Osteocyte (in vitro differentiated cells): ENCODE measurements at regions not wholly inside any gene's neighbourhood (a gene's known extent, or its start where the extent isn't known, plus 50 kb on each side); places are given as distances from the start of the nearest gene placed in this dataset.

ENCODE experiments used
- DNase-seq: peaks from one replicate; pipeline ENCODE4 v3.0.0; 2021; ENCODE audit warnings: mixed read lengths; ENCODE audit not compliant: unreplicated experiment; ENCODE audit errors: extremely low spot score
- H3K27ac Mint-ChIP-seq: one replicate; pipeline ENCODE4 v1.8.0; 2021; ENCODE audit warnings: mild to moderate bottlenecking, mixed read lengths; ENCODE audit not compliant: unreplicated experiment
- H3K27me3 Mint-ChIP-seq: one replicate; pipeline ENCODE4 v1.8.0; 2021; ENCODE audit warnings: mixed read lengths; ENCODE audit not compliant: unreplicated experiment
- H3K36me3 Mint-ChIP-seq: one replicate; pipeline ENCODE4 v1.8.0; 2021; ENCODE audit warnings: mixed read lengths; ENCODE audit not compliant: unreplicated experiment
- H3K4me1 Mint-ChIP-seq: one replicate; pipeline ENCODE4 v1.8.0; 2021; ENCODE audit warnings: mixed read lengths; ENCODE audit not compliant: unreplicated experiment
- H3K4me3 Mint-ChIP-seq: one replicate; pipeline ENCODE4 v1.8.0; 2021; ENCODE audit warnings: mild to moderate bottlenecking, moderate library complexity, mixed read lengths; ENCODE audit not compliant: unreplicated experiment
- H3K9me3 Mint-ChIP-seq: one replicate; pipeline ENCODE4 v1.8.0; 2021; ENCODE audit warnings: mixed read lengths; ENCODE audit not compliant: unreplicated experiment
- TF ChIP-seq, protein P1 (sequence below): fragments of 200-600 bp; sonication (generic); IDR thresholded peaks from 2 replicates; pipeline ENCODE4 v1.5.0; 2021; ENCODE audit warnings: antibody characterized with exemption, mild to moderate bottlenecking, moderate library complexity

DNA sequence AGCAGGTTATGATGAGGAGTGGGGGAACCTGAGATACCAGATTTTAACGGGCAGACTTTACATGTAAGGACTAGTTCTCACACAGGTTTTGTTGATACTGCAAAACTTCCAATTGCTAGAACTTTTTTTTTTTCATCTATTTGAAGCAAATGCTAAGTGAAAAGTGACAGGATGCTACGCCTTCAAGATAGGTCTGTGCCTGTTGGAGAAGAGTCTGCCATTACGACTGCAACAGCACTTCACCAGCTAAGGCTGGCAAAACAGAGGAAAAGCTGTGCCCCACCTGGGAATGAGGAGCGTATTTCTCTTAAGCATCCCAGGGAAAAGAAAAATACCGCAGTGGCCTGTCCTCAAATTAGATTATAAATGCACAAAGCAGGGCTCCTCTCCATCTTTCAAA lies 102.0 kb upstream of the CDH6 start:
- Mint-ChIP-seq H3K27ac (no peak overlapping the region), H3K4me3 (no peak overlapping the region), H3K4me1 (peaks cover 6% of the 10 kb centered on the region), H3K9me3 (peaks cover 9% of the 10 kb centered on the region), H3K27me3 (peaks cover 3% of the 10 kb centered on the region), H3K36me3 (peaks cover 3% of the 10 kb centered on the region)
- no peak for DNase-seq
- TF ChIP-seq, protein P1, sequence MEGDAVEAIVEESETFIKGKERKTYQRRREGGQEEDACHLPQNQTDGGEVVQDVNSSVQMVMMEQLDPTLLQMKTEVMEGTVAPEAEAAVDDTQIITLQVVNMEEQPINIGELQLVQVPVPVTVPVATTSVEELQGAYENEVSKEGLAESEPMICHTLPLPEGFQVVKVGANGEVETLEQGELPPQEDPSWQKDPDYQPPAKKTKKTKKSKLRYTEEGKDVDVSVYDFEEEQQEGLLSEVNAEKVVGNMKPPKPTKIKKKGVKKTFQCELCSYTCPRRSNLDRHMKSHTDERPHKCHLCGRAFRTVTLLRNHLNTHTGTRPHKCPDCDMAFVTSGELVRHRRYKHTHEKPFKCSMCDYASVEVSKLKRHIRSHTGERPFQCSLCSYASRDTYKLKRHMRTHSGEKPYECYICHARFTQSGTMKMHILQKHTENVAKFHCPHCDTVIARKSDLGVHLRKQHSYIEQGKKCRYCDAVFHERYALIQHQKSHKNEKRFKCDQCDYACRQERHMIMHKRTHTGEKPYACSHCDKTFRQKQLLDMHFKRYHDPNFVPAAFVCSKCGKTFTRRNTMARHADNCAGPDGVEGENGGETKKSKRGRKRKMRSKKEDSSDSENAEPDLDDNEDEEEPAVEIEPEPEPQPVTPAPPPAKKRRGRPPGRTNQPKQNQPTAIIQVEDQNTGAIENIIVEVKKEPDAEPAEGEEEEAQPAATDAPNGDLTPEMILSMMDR: no peak

DNA sequence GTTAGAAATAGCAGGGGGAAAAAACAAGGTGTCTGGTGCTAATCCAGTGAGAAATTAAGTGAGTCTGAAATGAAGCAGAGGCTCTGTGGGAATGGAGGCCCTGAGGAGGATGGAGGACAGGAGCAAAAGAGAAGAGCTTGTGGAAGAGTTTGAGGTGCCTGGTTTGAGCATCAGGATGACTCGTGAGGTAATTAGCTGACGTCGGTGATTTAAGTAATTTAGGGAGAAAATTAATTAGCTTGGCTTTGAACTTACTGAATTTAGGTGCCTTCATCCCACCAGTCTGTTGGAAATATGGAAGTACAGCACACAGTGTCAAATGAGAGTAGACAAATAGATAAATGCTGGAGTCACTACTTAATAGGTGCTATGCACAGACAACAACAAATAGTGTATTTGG lies 103.0 kb upstream of the CDH6 start:
- TF ChIP-seq, protein P1: no peak
- Mint-ChIP-seq H3K27ac (no peak overlapping the region), H3K36me3 (peaks cover 3% of the 10 kb centered on the region), H3K4me1 (no peaks in the 10 kb centered on the region), H3K9me3 (peaks cover 9% of the 10 kb centered on the region), H3K27me3 (peaks cover 3% of the 10 kb centered on the region), H3K4me3 (no peak overlapping the region)
- no peak for DNase-seq

DNA sequence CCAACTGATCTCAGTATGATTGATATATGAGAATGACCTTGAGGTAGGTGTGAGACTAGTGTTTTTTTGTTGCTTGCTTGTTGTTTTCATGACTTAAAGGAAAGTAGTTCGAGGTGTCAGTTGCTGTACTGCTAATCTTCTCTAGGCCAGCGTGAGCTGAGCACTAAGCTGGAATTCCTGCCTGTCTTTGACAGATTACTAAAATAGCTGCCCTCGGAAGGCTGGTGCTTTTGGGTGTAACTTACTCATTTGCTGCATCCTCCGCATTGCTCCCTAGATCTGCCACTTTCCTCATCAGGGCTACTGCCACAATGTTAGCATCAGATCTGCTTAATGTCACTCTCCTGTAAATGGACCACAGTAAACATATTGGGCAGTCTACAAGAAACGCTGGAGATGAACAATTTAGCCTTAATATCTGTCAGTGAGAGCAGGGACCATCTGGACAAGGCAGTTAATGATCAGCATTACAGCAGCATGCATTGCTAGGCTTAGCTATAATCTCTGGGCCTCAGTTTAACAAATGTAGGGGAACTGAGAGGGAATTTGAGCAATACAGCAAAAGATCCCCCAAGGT lies 106.6 kb upstream of the CDH6 start:
- Mint-ChIP-seq H3K4me1 (no peaks in the 10 kb centered on the region), H3K27ac (no peak overlapping the region), H3K9me3 (no peaks in the 10 kb centered on the region), H3K27me3 (peaks cover 5% of the 10 kb centered on the region), H3K4me3 (no peak overlapping the region), H3K36me3 (no peaks in the 10 kb centered on the region)
- TF ChIP-seq, protein P1: no peak
- no peak for DNase-seq

DNA sequence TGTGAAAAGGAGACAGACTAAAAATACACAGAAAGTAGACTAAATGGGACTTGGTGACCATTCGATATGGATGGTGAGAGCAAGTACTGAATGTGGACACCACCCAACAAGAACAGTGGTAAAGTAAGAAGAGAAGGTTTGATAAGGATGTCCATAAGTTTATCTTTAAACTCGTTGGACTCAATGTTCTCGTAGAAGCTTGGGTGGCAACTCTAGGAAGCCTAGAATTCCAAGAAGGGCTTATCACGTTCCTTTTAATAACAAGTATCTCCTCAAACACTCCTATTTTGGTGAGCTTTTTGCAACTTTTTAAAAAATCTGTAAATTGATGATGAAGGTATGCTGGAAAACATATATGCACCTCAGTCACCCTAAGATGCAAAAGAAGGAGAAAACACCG lies 108.6 kb upstream of the CDH6 start:
- Mint-ChIP-seq H3K36me3 (no peaks in the 10 kb centered on the region), H3K27me3 (peaks cover 2% of the 10 kb centered on the region), H3K9me3 (no peaks in the 10 kb centered on the region), H3K27ac (no peak overlapping the region), H3K4me3 (no peak overlapping the region), H3K4me1 (no peaks in the 10 kb centered on the region)
- DNase-seq: no peak
- TF ChIP-seq, protein P1: no peak

DNA sequence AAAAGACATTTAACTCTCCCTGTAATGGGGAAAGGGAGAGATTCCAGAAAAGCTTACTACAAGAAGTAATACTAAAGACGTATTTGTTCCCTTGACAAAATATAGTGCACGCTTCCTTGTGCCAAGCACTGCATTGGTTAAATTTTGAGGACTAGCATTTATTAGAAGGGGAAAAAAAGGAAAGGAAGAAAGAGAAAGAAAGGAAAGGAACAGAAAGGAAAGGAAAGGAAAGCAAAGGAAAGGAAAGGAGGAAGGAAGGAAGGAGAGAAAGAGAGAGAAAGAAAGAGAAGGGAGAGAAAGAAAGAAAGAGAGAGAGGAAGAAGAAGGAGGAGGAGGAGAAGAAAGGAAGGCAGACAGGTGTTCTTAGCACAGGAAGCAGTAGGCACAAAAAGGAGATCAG lies 110.1 kb upstream of the CDH6 start:
- no peaks in the 10 kb centered on the region for H3K36me3 Mint-ChIP-seq
- H3K4me1 Mint-ChIP-seq: no peaks in the 10 kb centered on the region
- TF ChIP-seq, protein P1: no peak
- H3K27ac Mint-ChIP-seq: no peak overlapping the region
- H3K27me3 Mint-ChIP-seq: peaks cover 2% of the 10 kb centered on the region
- H3K4me3 Mint-ChIP-seq: no peak overlapping the region
- no peak for DNase-seq
- no peaks in the 10 kb centered on the region for H3K9me3 Mint-ChIP-seq
